ENCODE measurements at regions not wholly inside any gene's neighbourhood (a gene's known extent, or its start where the extent isn't known, plus 50 kb on each side); places are given as distances from the start of the nearest gene placed in this dataset.

DNA sequence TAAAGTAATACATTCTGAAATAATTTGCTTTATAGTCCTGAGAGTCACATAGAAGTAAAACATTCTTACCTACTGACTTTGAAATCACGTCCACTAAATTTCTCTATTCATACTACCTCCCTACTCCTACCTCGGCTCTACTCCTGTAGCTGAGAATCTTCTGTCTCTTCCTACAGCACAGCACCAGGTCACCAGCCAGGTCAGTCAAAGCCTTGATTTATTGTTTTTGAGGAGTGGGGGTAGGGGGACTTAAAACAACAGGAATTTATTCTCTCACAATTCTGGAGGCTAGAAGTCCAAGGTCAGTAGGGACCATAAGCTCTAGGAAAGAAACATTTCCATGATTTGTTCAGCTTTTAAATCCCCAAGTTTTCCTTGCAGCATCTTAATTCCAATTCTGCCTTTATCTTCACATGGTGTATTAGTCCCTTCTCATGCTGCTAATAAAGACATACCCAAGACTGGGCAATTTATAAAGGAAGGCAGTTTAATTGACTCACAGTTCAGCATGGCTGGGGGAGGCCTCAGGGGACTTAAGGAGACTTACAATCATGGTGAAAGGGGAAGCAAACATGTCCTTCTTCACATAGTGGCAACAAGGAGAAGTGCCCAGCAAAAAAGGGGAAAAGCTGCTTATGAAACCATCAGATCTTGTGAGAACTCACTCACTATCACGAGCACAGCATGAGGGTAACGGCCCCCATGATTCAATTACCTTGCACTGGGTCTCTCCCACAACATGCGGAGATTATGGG, 49.6 kb upstream of the CCNG1 start:
- H3K27me3 ChIP-seq (ENCODE audit: low read depth) = no peaks in the 10 kb centered on the region
- no peak overlapping the region for H3K27ac ChIP-seq (replicated peaks)
- H3K4me3 ChIP-seq = no peak overlapping the region
- intact Hi-C loops (cut with micrococcal nuclease) = no loop called here
- H3K4me1 ChIP-seq = no peaks in the 10 kb centered on the region
- H3K36me3 ChIP-seq = no peaks in the 10 kb centered on the region
- H3K9me3 ChIP-seq (replicated peaks) = peaks cover 17% of the 10 kb centered on the region
- no peak for DNase-seq
- TF ChIP-seq, protein P1, sequence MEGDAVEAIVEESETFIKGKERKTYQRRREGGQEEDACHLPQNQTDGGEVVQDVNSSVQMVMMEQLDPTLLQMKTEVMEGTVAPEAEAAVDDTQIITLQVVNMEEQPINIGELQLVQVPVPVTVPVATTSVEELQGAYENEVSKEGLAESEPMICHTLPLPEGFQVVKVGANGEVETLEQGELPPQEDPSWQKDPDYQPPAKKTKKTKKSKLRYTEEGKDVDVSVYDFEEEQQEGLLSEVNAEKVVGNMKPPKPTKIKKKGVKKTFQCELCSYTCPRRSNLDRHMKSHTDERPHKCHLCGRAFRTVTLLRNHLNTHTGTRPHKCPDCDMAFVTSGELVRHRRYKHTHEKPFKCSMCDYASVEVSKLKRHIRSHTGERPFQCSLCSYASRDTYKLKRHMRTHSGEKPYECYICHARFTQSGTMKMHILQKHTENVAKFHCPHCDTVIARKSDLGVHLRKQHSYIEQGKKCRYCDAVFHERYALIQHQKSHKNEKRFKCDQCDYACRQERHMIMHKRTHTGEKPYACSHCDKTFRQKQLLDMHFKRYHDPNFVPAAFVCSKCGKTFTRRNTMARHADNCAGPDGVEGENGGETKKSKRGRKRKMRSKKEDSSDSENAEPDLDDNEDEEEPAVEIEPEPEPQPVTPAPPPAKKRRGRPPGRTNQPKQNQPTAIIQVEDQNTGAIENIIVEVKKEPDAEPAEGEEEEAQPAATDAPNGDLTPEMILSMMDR (IDR thresholded peaks at IDR 0.05; ENCODE audit: borderline replicate concordance) = no peak
